Chondrocyte (in vitro differentiated cells): ENCODE measurements at regions not wholly inside any gene's neighbourhood (a gene's known extent, or its start where the extent isn't known, plus 50 kb on each side); places are given as distances from the start of the nearest gene placed in this dataset.

Experiments used
- DNase-seq: peaks from one replicate; pipeline ENCODE4 v3.0.0; 2021; ENCODE audit warnings: mixed read lengths, low spot score
- H3K27ac Mint-ChIP-seq: one replicate; pipeline ENCODE4 v1.8.0; 2021; ENCODE audit warnings: mild to moderate bottlenecking, moderate library complexity, mixed read lengths; ENCODE audit not compliant: unreplicated experiment
- H3K27me3 Mint-ChIP-seq: 2 replicates; pipeline ENCODE4 v1.8.0; 2021; ENCODE audit warnings: low read depth, mixed read lengths
- H3K36me3 Mint-ChIP-seq: 2 replicates; pipeline ENCODE4 v1.8.0; 2021; ENCODE audit warnings: low read depth, mixed read lengths
- H3K4me1 Mint-ChIP-seq: 2 replicates; pipeline ENCODE4 v1.8.0; 2021; ENCODE audit warnings: low read depth, mild to moderate bottlenecking, mixed read lengths
- H3K4me3 Mint-ChIP-seq: one replicate; pipeline ENCODE4 v1.8.0; 2021; ENCODE audit warnings: mild to moderate bottlenecking, moderate library complexity, mixed read lengths; ENCODE audit not compliant: unreplicated experiment
- H3K9me3 Mint-ChIP-seq: 2 replicates; pipeline ENCODE4 v1.8.0; 2021; ENCODE audit warnings: low read depth, mixed read lengths
- CTCF ChIP-seq: fragments of 200-600 bp; sonication (generic); IDR thresholded peaks from 2 replicates; pipeline ENCODE4 v1.5.0; 2021; ENCODE audit warnings: antibody characterized with exemption, mild to moderate bottlenecking, moderate library complexity

GRCh38 chr9:74321396-74321795 is 175.7 kb upstream of the RORB start:
- Mint-ChIP-seq H3K4me3 (no peak overlapping the region), H3K27ac (no peak overlapping the region), H3K36me3 (no peaks in the 10 kb centered on the region), H3K27me3 (no peaks in the 10 kb centered on the region), H3K4me1 (no peaks in the 10 kb centered on the region), H3K9me3 (peaks cover 12% of the 10 kb centered on the region)
- TF ChIP-seq CTCF = no peak
- no peak for DNase-seq

DNA sequence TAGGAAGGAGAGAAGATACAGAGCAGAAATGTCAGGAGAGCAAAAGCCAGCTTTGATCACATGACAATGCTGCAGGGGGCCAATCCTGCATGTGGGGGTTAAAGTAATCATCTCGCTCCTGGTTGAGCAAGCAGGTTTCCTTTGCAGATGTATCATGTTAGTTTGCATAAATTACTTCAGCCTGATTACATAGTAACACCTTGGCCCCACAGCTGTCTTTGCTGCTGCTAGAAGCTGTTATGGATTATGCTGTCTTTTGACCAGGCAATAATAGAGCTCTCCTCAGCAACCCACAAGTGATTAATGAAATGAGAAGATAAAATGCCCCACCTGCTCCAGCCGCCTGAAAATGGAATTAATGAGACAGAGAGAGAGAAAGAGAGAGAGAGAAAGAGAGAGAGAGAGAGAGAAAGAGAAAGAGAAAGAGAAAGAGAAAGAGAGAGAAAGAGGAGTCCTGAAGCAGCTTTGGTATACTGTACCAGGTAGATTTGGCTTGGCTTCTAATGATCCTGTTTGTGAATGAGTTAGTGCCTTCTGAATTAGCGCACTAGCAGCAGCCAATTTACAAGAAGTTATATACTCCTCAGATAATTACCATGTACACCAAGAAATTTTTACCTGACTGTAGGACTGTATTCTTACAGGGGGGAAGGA is 174.3 kb upstream of the RORB start:
- Mint-ChIP-seq H3K36me3 (no peaks in the 10 kb centered on the region), H3K4me1 (no peaks in the 10 kb centered on the region), H3K27me3 (peaks cover 2% of the 10 kb centered on the region), H3K27ac (no peak overlapping the region), H3K9me3 (peaks cover 12% of the 10 kb centered on the region), H3K4me3 (no peak overlapping the region)
- DNase-seq = no peak
- TF ChIP-seq CTCF = no peak

DNA sequence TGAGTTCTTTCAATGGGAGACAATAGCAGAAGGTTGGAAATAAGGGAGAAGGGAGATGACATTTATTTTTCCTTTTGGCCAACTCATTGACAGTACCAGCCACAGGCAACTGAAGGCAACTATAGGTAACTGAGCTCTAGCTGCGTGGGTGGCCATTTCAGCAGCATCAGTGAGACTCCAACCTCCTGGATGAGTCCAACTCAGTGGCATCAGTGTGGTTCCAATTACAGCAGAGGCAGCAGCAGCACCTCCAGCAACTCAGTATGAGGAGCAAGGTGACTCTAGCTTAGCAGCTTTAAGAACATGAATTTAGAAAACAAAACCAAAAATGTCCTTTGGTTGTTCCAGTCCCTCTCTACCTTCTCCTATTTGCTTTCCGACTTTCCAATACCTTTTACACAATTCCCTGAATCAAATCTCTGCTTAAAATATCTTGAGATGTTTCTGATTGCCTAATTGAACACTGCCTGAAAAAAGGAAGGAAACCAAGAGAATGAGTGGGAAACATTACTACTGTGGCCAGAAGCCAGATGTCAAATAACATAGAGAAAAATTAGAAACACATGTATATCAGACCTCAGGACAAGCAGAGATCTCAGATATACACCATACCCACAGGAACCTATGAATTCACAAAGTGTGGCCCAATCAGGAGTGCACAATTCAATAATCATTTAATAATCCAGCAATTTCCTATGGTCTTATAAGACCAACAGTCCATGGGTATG is 166.5 kb upstream of the RORB start:
- Mint-ChIP-seq H3K9me3 (no peaks in the 10 kb centered on the region), H3K36me3 (no peaks in the 10 kb centered on the region), H3K4me3 (no peak overlapping the region), H3K27me3 (peaks cover 5% of the 10 kb centered on the region), H3K27ac (no peak overlapping the region), H3K4me1 (no peaks in the 10 kb centered on the region)
- TF ChIP-seq CTCF = no peak
- DNase-seq = no peak

- no peak overlapping the region for H3K4me3 Mint-ChIP-seq
- H3K27ac Mint-ChIP-seq = no peak overlapping the region
- no peaks in the 10 kb centered on the region for H3K36me3 Mint-ChIP-seq
- no peaks in the 10 kb centered on the region for H3K9me3 Mint-ChIP-seq
- DNase-seq = no peak
- no peak for TF ChIP-seq CTCF
- no peaks in the 10 kb centered on the region for H3K4me1 Mint-ChIP-seq
- H3K27me3 Mint-ChIP-seq = peaks cover 5% of the 10 kb centered on the region
These were observed 165.5 kb upstream of the RORB start for GRCh38 chr9:74331607-74332006.

DNA sequence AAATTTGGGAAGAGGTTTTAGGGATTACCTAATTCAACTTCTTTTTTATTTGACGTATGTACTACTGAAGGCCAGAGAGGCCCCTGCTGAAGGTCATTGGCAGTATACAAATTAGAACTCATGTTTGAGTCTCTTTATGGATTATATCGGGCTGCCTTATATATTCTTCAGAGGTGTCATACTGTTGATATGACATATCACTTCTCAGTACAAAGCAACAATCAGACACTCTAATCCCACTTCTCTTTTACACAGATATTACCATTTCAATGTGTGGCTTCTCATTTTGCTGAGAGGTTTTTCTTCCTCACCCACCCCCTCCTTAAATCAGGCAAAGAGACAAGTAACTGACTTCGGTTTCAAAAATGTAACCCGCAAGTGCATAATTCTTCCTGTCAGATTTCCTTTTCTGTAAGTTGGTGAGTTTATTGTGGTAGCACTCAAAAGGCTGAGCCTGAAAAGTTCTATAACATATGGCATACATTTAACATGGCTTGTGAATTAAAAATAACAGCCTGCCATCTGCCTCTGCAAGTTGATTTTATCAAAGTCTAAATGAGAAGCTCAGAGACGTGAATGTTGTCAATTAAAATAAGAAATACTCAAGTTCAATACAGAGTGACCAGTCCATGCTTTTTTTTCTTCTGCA is 163.6 kb upstream of the RORB start:
- H3K4me1 Mint-ChIP-seq = no peaks in the 10 kb centered on the region
- no peak for TF ChIP-seq CTCF
- H3K27me3 Mint-ChIP-seq = peaks cover 3% of the 10 kb centered on the region
- H3K4me3 Mint-ChIP-seq = no peak overlapping the region
- no peaks in the 10 kb centered on the region for H3K9me3 Mint-ChIP-seq
- no peak overlapping the region for H3K27ac Mint-ChIP-seq
- no peak for DNase-seq
- no peaks in the 10 kb centered on the region for H3K36me3 Mint-ChIP-seq
